ENCODE measurements at regions not wholly inside any gene's neighbourhood (a gene's known extent, or its start where the extent isn't known, plus 50 kb on each side); places are given as distances from the start of the nearest gene placed in this dataset.

DNA sequence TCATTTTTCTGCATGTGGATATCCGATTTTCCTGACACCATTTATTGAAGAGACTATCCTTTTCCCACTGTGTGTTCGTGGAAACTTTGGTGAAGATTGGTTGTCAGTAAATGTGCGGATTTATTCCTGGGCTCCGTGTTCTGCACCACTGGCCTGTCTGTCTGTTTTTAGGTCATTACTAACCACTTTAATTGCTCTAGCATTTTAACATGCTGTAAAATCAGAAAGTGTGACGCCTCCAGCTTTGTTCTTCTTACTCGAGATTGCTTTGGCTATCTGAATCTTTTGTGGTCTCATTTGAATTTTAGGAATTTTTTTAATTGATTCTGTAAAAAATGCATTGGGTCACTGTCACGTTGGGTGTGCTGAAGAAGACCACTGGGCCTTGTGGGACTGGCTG, 1458.7 kb downstream of the AACS start (continued):
- TF ChIP-seq, protein P1, sequence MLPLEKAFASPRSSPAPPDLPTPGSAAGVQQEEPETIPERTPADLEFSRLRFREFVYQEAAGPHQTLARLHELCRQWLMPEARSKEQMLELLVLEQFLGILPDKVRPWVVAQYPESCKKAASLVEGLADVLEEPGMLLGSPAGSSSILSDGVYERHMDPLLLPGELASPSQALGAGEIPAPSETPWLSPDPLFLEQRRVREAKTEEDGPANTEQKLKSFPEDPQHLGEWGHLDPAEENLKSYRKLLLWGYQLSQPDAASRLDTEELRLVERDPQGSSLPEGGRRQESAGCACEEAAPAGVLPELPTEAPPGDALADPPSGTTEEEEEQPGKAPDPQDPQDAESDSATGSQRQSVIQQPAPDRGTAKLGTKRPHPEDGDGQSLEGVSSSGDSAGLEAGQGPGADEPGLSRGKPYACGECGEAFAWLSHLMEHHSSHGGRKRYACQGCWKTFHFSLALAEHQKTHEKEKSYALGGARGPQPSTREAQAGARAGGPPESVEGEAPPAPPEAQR (CRISPR knock-in tag; IDR thresholded peaks at IDR 0.05) = no peak
- TF ChIP-seq, protein P2, sequence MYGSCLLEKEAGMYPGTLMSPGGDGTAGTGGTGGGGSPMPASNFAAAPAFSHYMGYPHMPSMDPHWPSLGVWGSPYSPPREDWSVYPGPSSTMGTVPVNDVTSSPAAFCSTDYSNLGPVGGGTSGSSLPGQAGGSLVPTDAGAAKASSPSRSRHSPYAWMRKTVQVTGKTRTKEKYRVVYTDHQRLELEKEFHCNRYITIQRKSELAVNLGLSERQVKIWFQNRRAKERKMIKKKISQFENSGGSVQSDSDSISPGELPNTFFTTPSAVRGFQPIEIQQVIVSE (CRISPR knock-in tag; IDR thresholded peaks at IDR 0.05; ENCODE audit: borderline replicate concordance) = no peak
- no peak for TF ChIP-seq AR (CRISPR knock-in tag; IDR thresholded peaks at IDR 0.05)
- TF ChIP-seq, protein P3, sequence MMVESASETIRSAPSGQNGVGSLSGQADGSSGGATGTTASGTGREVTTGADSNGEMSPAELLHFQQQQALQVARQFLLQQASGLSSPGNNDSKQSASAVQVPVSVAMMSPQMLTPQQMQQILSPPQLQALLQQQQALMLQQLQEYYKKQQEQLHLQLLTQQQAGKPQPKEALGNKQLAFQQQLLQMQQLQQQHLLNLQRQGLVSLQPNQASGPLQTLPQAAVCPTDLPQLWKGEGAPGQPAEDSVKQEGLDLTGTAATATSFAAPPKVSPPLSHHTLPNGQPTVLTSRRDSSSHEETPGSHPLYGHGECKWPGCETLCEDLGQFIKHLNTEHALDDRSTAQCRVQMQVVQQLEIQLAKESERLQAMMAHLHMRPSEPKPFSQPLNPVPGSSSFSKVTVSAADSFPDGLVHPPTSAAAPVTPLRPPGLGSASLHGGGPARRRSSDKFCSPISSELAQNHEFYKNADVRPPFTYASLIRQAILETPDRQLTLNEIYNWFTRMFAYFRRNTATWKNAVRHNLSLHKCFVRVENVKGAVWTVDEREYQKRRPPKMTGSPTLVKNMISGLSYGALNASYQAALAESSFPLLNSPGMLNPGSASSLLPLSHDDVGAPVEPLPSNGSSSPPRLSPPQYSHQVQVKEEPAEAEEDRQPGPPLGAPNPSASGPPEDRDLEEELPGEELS (CRISPR knock-in tag; IDR thresholded peaks at IDR 0.05) = no peak

DNA sequence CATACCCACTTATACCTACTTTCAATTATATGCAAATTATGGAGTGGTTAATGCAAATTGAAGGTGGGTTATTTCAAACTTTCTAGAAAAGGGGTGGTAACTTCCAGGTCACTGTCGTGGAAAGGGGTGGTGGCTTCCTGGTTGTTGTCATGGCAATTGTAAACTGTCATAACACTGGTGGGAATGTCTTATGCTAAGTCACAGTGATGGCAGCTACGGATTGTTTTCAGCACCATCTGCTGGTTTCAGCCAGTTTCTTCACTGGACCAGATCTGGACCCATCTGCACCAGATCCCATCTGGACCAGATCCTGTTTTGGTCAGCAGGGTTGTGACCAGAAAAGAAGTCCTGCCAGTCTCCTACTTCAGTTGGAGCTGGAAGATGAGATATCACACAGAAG, 1469.3 kb downstream of the AACS start:
- POLR2A ChIA-PET = no interaction called here
- TF ChIP-seq ZNF416 (CRISPR knock-in tag; IDR thresholded peaks at IDR 0.05) (no peak), ZMAT4 (CRISPR knock-in tag; IDR thresholded peaks at IDR 0.05) (no peak), NFE2L1 (CRISPR knock-in tag; IDR thresholded peaks at IDR 0.05) (no peak), ELF4 (CRISPR knock-in tag; IDR thresholded peaks at IDR 0.05; ENCODE audit: low read depth) (no peak), NFYB (CRISPR knock-in tag; conservative IDR thresholded peaks at IDR 0.05; ENCODE audit: low read depth) (no peak), SP1 (CRISPR knock-in tag; conservative IDR thresholded peaks at IDR 0.05) (no peak), HMGA2 (CRISPR knock-in tag; IDR thresholded peaks at IDR 0.05) (no peak), SOX15 (CRISPR knock-in tag; IDR thresholded peaks at IDR 0.05) (no peak), TP53 (CRISPR knock-in tag; IDR thresholded peaks at IDR 0.05) (no peak), RORB (CRISPR knock-in tag; IDR thresholded peaks at IDR 0.05) (no peak)
- TF ChIP-seq, protein P4, sequence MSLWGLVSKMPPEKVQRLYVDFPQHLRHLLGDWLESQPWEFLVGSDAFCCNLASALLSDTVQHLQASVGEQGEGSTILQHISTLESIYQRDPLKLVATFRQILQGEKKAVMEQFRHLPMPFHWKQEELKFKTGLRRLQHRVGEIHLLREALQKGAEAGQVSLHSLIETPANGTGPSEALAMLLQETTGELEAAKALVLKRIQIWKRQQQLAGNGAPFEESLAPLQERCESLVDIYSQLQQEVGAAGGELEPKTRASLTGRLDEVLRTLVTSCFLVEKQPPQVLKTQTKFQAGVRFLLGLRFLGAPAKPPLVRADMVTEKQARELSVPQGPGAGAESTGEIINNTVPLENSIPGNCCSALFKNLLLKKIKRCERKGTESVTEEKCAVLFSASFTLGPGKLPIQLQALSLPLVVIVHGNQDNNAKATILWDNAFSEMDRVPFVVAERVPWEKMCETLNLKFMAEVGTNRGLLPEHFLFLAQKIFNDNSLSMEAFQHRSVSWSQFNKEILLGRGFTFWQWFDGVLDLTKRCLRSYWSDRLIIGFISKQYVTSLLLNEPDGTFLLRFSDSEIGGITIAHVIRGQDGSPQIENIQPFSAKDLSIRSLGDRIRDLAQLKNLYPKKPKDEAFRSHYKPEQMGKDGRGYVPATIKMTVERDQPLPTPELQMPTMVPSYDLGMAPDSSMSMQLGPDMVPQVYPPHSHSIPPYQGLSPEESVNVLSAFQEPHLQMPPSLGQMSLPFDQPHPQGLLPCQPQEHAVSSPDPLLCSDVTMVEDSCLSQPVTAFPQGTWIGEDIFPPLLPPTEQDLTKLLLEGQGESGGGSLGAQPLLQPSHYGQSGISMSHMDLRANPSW (CRISPR knock-in tag; conservative IDR thresholded peaks at IDR 0.05; ENCODE audit: low read depth) = no peak
- TF ChIP-seq, protein P5, sequence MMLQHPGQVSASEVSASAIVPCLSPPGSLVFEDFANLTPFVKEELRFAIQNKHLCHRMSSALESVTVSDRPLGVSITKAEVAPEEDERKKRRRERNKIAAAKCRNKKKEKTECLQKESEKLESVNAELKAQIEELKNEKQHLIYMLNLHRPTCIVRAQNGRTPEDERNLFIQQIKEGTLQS (CRISPR knock-in tag; conservative IDR thresholded peaks at IDR 0.05) = no peak
- TF ChIP-seq, protein P6, sequence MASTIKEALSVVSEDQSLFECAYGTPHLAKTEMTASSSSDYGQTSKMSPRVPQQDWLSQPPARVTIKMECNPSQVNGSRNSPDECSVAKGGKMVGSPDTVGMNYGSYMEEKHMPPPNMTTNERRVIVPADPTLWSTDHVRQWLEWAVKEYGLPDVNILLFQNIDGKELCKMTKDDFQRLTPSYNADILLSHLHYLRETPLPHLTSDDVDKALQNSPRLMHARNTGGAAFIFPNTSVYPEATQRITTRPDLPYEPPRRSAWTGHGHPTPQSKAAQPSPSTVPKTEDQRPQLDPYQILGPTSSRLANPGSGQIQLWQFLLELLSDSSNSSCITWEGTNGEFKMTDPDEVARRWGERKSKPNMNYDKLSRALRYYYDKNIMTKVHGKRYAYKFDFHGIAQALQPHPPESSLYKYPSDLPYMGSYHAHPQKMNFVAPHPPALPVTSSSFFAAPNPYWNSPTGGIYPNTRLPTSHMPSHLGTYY (CRISPR knock-in tag; IDR thresholded peaks at IDR 0.05) = no peak
- TF ChIP-seq, protein P7, sequence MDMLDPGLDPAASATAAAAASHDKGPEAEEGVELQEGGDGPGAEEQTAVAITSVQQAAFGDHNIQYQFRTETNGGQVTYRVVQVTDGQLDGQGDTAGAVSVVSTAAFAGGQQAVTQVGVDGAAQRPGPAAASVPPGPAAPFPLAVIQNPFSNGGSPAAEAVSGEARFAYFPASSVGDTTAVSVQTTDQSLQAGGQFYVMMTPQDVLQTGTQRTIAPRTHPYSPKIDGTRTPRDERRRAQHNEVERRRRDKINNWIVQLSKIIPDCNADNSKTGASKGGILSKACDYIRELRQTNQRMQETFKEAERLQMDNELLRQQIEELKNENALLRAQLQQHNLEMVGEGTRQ (CRISPR knock-in tag; IDR thresholded peaks at IDR 0.05) = no peak
- H3K4me3 Mint-ChIP-seq = no peak overlapping the region
- H3K9me3 Mint-ChIP-seq = peaks cover 85% of the 10 kb centered on the region
- no peak for ATAC-seq
- H3K27me3 Mint-ChIP-seq (ENCODE audit: low read depth) = peaks cover 8% of the 10 kb centered on the region; the same call in 1 of the 2 replicates
- CTCF ChIA-PET = no interaction called here
- H3K27ac Mint-ChIP-seq = no peak overlapping the region
- H3K4me1 Mint-ChIP-seq = no peaks in the 10 kb centered on the region
- H3K36me3 Mint-ChIP-seq = peaks cover 74% of the 10 kb centered on the region
- no peak for DNase-seq (ENCODE audit: low spot score)
